Esophagus muscularis mucosa (tissue), 4 donors: ENCODE measurements at regions not wholly inside any gene's neighbourhood (a gene's known extent, or its start where the extent isn't known, plus 50 kb on each side); places are given as distances from the start of the nearest gene placed in this dataset.

Experiments
- DNase-seq: peaks from one replicate; pipeline ENCODE4 v3.0.0-alpha.2; 2017; ENCODE audit errors: extremely low spot score
- H3K27ac ChIP-seq, 4 donors: fragments of 200-600 bp; sonication (generic); replicated peaks in 1 of 4; 1 replicate in 3 of 4; 2 replicates in 1 of 4; pipeline ENCODE4 v1.5.1; 2016 to 2019; ENCODE audit warnings: mild to moderate bottlenecking in 1 of 4
- H3K27me3 ChIP-seq, 4 donors: fragments of 200-600 bp; sonication (generic); one replicate each; pipeline versions ENCODE4 v1.5.1 to v1.6.0; 2016 to 2019
- H3K36me3 ChIP-seq, 4 donors: fragments of 200-600 bp; sonication (generic); one replicate each; pipeline ENCODE4 v1.5.1; 2016 to 2019
- H3K4me1 ChIP-seq, 4 donors: fragments of 200-600 bp; sonication (generic); one replicate each; pipeline ENCODE4 v1.5.1; 2016 to 2019
- H3K4me3 ChIP-seq, 4 donors: fragments of 200-600 bp; sonication (generic); 1 replicate in 2 of 4; 2 replicates in 2 of 4; pipeline ENCODE4 v1.5.1; 2016 to 2019; ENCODE audit warnings: mild to moderate bottlenecking in 4 of 4, moderate library complexity in 1 of 4
- H3K9me3 ChIP-seq, 4 donors: fragments of 200-600 bp; sonication (generic); 1 replicate in 3 of 4; 2 replicates in 1 of 4; pipeline ENCODE4 v1.5.1; 2016 to 2019
- CTCF ChIP-seq, 3 experiments: fragments of 200-600 bp in 2 of 3; fragments of 450-650 bp in 1 of 3; sonication (generic) in 2 of 3; IDR thresholded peaks; one replicate each; pipeline ENCODE4 v1.5.1; 2017 to 2019; ENCODE audit warnings: antibody characterized with exemption in 3 of 3, mild to moderate bottlenecking in 2 of 3, moderate library complexity in 1 of 3
- EP300 ChIP-seq: sonication (generic); formaldehyde crosslinking; IDR thresholded peaks from one replicate; pipeline ENCODE4 v1.6.1; 2017; ENCODE audit warnings: antibody characterized with exemption
- POLR2A ChIP-seq: fragments of 450-650 bp; IDR thresholded peaks from one replicate; pipeline ENCODE4 v1.6.1; 2017; ENCODE audit warnings: antibody characterized with exemption, moderate library complexity, mild to moderate bottlenecking, low read depth
- POLR2AphosphoS5 ChIP-seq, 2 donors: sonication (generic); formaldehyde crosslinking; IDR thresholded peaks; one replicate each; pipeline ENCODE4 v1.6.1; 2017; ENCODE audit warnings: antibody characterized with exemption in 2 of 2
- WGBS: methylation state at CpG from one replicate; pipeline ENCODE4 v1.1.5; 2018; 5-methylcytosine and 5-hydroxymethylcytosine counted together
- intact Hi-C: fragments of 100-400 bp; cut with DNase I; formaldehyde crosslinking; loops from one replicate; pipeline ENCODE4 v1.15.1; 2023

- Histone ChIP-seq H3K27me3 (no peaks in the 10 kb centered on the region), H3K9me3 (peaks cover 0 to 10% (median 0%) of the 10 kb centered on the region in 4 donors), H3K4me1 (no peaks in the 10 kb centered on the region), H3K36me3 (no peaks in the 10 kb centered on the region), H3K27ac (no peak overlapping the region), H3K4me3 (no peak overlapping the region)
- no peak for DNase-seq
- 86% methylated on average over 1 of the region's 1 CpG for WGBS
- TF ChIP-seq CTCF (IDR thresholded peaks at IDR 0.05) (no peak), EP300 (no peak), POLR2A (no peak), POLR2AphosphoS5 (IDR thresholded peaks at IDR 0.05) (no peak)
- intact Hi-C loops = no loop called here
These were observed 941.4 kb upstream of the MAN1A1 start for GRCh38 chr6:120290964-120291363.

- no peaks in the 10 kb centered on the region for H3K27me3 ChIP-seq
- H3K4me1 ChIP-seq = no peaks in the 10 kb centered on the region
- WGBS = 92% methylated on average over 2 of the region's 2 CpGs
- TF ChIP-seq EP300 (no peak), POLR2AphosphoS5 (IDR thresholded peaks at IDR 0.05) (no peak), CTCF (IDR thresholded peaks at IDR 0.05) (no peak), POLR2A (no peak)
- no peak for DNase-seq
- no peaks in the 10 kb centered on the region for H3K9me3 ChIP-seq
- no peak overlapping the region for H3K4me3 ChIP-seq
- intact Hi-C loops = no loop called here
- no peak overlapping the region for H3K27ac ChIP-seq
- no peaks in the 10 kb centered on the region for H3K36me3 ChIP-seq
These were observed 932.4 kb upstream of the MAN1A1 start for GRCh38 chr6:120282005-120282404.

- Histone ChIP-seq H3K4me3 (no peak overlapping the region), H3K27me3 (no peaks in the 10 kb centered on the region), H3K9me3 (no peaks in the 10 kb centered on the region), H3K36me3 (no peaks in the 10 kb centered on the region), H3K4me1 (no peaks in the 10 kb centered on the region), H3K27ac (no peak overlapping the region)
- TF ChIP-seq EP300 (no peak), CTCF (IDR thresholded peaks at IDR 0.05) (no peak), POLR2AphosphoS5 (IDR thresholded peaks at IDR 0.05) (no peak), POLR2A (no peak)
- 75% methylated on average over 4 of the region's 4 CpGs for WGBS
- no peak for DNase-seq
- intact Hi-C loops = no loop called here
These were observed 930.1 kb upstream of the MAN1A1 start for GRCh38 chr6:120279466-120280167.

GRCh38 chr6:120278689-120279396 is 929.3 kb upstream of the MAN1A1 start:
- no peak for DNase-seq
- WGBS = 52% methylated on average over 2 of the region's 2 CpGs
- Histone ChIP-seq H3K36me3 (no peaks in the 10 kb centered on the region), H3K27me3 (no peaks in the 10 kb centered on the region), H3K27ac (no peak overlapping the region), H3K9me3 (no peaks in the 10 kb centered on the region), H3K4me1 (no peaks in the 10 kb centered on the region), H3K4me3 (no peak overlapping the region)
- TF ChIP-seq POLR2A = no peak
- TF ChIP-seq POLR2AphosphoS5 (IDR thresholded peaks at IDR 0.05) = no peak
- TF ChIP-seq CTCF (IDR thresholded peaks at IDR 0.05) = no peak
- no peak for TF ChIP-seq EP300
- intact Hi-C loops = no loop called here
